ENCODE measurements at regions not wholly inside any gene's neighbourhood (a gene's known extent, or its start where the extent isn't known, plus 50 kb on each side); places are given as distances from the start of the nearest gene placed in this dataset.

DNA sequence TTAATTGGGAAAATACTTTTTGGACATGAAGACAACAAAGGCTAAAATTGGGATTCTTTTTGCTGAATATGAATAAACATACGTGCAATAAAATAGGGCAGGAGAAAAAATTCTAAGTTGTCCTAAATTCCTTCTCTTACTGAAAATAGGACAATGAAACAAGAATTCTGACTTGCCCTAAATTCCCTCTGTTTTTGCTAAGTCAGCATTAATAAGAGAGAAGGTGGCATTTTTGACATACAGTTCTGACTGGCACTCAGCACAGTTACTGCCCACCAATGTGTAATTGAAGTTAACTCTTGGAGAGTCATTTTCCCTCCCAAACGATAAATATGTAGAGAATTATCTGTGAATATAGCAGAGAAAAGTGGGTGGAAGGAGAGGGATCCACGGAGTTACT lies 1021.1 kb upstream of the CDH8 start:
- no peak for TF ChIP-seq POLR2A (IDR thresholded peaks at IDR 0.05; ENCODE audit: low read depth, low read length)
- no peak for TF ChIP-seq ATF7 (IDR thresholded peaks at IDR 0.05; ENCODE audit: low read depth)
- TF ChIP-seq, protein P1, sequence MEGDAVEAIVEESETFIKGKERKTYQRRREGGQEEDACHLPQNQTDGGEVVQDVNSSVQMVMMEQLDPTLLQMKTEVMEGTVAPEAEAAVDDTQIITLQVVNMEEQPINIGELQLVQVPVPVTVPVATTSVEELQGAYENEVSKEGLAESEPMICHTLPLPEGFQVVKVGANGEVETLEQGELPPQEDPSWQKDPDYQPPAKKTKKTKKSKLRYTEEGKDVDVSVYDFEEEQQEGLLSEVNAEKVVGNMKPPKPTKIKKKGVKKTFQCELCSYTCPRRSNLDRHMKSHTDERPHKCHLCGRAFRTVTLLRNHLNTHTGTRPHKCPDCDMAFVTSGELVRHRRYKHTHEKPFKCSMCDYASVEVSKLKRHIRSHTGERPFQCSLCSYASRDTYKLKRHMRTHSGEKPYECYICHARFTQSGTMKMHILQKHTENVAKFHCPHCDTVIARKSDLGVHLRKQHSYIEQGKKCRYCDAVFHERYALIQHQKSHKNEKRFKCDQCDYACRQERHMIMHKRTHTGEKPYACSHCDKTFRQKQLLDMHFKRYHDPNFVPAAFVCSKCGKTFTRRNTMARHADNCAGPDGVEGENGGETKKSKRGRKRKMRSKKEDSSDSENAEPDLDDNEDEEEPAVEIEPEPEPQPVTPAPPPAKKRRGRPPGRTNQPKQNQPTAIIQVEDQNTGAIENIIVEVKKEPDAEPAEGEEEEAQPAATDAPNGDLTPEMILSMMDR (IDR thresholded peaks at IDR 0.05 in 2 of 3, conservative IDR thresholded peaks at IDR 0.05 in 1 of 3; ENCODE audit: control insufficient read depth in 2 of 3, extremely low read depth in 1 of 3, insufficient read depth in 1 of 3, low read depth in 3 of 3, low read length in 3 of 3), result no peak
- TF ChIP-seq, protein P2, sequence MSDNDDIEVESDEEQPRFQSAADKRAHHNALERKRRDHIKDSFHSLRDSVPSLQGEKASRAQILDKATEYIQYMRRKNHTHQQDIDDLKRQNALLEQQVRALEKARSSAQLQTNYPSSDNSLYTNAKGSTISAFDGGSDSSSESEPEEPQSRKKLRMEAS (IDR thresholded peaks at IDR 0.05; ENCODE audit: low read depth, low read length), result no peak
- TF ChIP-seq, protein P3, sequence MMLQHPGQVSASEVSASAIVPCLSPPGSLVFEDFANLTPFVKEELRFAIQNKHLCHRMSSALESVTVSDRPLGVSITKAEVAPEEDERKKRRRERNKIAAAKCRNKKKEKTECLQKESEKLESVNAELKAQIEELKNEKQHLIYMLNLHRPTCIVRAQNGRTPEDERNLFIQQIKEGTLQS (IDR thresholded peaks at IDR 0.05; ENCODE audit: borderline replicate concordance, extremely low read depth, low read depth, low read length), result no peak
- TF ChIP-seq, protein P4, sequence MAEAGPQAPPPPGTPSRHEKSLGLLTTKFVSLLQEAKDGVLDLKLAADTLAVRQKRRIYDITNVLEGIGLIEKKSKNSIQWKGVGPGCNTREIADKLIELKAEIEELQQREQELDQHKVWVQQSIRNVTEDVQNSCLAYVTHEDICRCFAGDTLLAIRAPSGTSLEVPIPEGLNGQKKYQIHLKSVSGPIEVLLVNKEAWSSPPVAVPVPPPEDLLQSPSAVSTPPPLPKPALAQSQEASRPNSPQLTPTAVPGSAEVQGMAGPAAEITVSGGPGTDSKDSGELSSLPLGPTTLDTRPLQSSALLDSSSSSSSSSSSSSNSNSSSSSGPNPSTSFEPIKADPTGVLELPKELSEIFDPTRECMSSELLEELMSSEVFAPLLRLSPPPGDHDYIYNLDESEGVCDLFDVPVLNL (IDR thresholded peaks at IDR 0.05; ENCODE audit: low read depth, low read length), result no peak
- TF ChIP-seq JUND (IDR thresholded peaks at IDR 0.05; ENCODE audit: low read depth, low read length), result no peak
- no peak for TF ChIP-seq BMI1 (IDR thresholded peaks at IDR 0.05; ENCODE audit: borderline replicate concordance)
- no peak for TF ChIP-seq LARP7 (IDR thresholded peaks at IDR 0.05)
- TF ChIP-seq ESRRA (IDR thresholded peaks at IDR 0.05; ENCODE audit: low read length), result no peak
- TF ChIP-seq, protein P5, sequence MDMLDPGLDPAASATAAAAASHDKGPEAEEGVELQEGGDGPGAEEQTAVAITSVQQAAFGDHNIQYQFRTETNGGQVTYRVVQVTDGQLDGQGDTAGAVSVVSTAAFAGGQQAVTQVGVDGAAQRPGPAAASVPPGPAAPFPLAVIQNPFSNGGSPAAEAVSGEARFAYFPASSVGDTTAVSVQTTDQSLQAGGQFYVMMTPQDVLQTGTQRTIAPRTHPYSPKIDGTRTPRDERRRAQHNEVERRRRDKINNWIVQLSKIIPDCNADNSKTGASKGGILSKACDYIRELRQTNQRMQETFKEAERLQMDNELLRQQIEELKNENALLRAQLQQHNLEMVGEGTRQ (IDR thresholded peaks at IDR 0.05; ENCODE audit: borderline replicate concordance, low read depth, low read length), result no peak
- TF ChIP-seq CHD4 (IDR thresholded peaks at IDR 0.05), result no peak
- no peak for TF ChIP-seq ZNF274 (IDR thresholded peaks at IDR 0.05; ENCODE audit: insufficient read depth, insufficient read length)
- TF ChIP-seq EGR1 (IDR thresholded peaks at IDR 0.05; ENCODE audit: borderline replicate concordance in 1 of 2, low read depth in 2 of 2, low read length in 2 of 2), result no peak
